ENCODE measurements at regions not wholly inside any gene's neighbourhood (a gene's known extent, or its start where the extent isn't known, plus 50 kb on each side); places are given as distances from the start of the nearest gene placed in this dataset.

- H3K27me3 Mint-ChIP-seq (ENCODE audit: insufficient read depth) = no peaks in the 10 kb centered on the region
- H3K4me3 Mint-ChIP-seq = no peak overlapping the region
- no peaks in the 10 kb centered on the region for H3K36me3 Mint-ChIP-seq (ENCODE audit: low read depth)
- no peak overlapping the region for H3K27ac Mint-ChIP-seq
- DNase-seq (ENCODE audit: low spot score) = no peak
- no peaks in the 10 kb centered on the region for H3K4me1 Mint-ChIP-seq (ENCODE audit: low read depth)
- intact Hi-C loops (cut with micrococcal nuclease) = no loop called here
- H3K9me3 Mint-ChIP-seq = peaks cover 7% of the 10 kb centered on the region
These were observed 205.2 kb upstream of the RGPD4 start for GRCh38 chr2:107621186-107622165.

DNA sequence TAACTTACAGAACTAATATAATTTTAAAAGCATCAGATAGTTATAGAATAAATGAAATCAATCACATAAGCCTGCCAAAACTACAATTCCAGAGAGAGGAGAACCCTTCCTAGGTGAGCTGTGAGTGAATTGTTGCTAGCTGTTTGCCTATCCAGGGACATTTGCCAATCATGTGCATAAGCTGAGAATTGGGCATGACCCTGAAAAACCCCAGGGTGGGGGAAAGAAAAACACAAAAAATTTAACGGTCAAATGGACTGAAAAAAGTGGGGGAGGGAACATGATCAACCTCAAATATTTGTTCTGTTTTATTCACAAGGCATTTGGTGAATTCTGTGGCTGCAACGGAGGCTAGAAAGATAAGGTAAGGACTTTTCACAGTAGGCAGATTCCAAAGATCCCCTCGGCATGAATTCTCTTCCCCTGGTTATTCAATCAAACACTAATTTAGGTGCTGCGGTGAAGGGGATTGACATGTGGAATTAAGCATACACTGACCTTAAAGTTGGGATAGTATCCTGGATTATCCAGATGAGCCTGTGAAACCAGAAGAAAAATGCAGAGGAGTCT, 203.9 kb upstream of the RGPD4 start:
- no peaks in the 10 kb centered on the region for H3K4me1 Mint-ChIP-seq (ENCODE audit: low read depth)
- H3K4me3 Mint-ChIP-seq = no peak overlapping the region
- intact Hi-C loops (cut with micrococcal nuclease) = no loop called here
- H3K27ac Mint-ChIP-seq = no peak overlapping the region
- peaks cover 15% of the 10 kb centered on the region for H3K9me3 Mint-ChIP-seq
- no peaks in the 10 kb centered on the region for H3K27me3 Mint-ChIP-seq (ENCODE audit: insufficient read depth)
- H3K36me3 Mint-ChIP-seq (ENCODE audit: low read depth) = no peaks in the 10 kb centered on the region
- no peak for DNase-seq (ENCODE audit: low spot score)

- Mint-ChIP-seq H3K4me1 (ENCODE audit: low read depth) (no peaks in the 10 kb centered on the region), H3K27ac (no peak overlapping the region), H3K36me3 (ENCODE audit: low read depth) (no peaks in the 10 kb centered on the region), H3K27me3 (ENCODE audit: insufficient read depth) (no peaks in the 10 kb centered on the region), H3K9me3 (peaks cover 17% of the 10 kb centered on the region), H3K4me3 (no peak overlapping the region)
- DNase-seq (ENCODE audit: low spot score) = no peak
- intact Hi-C loops (cut with micrococcal nuclease) = no loop called here
These were observed 200.7 kb upstream of the RGPD4 start for GRCh38 chr2:107625982-107626381.

DNA sequence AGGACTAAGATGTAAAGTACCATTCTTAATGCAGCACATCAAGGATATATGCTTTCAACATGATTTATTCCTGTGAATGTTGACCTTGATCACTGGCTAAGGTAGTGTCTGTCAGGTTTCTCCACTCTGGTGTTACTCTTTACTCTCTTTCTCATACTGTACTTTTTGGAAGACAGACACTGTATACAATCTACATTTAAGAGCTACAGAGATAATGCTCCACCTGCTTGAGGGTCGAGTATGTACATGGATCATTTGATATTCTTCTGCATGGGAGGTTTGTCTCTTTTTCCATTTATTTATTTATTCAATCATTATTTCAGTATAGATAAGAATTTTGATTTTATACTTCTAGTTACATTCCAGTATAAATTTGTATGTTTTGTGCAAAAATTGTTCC, 199.5 kb upstream of the RGPD4 start:
- H3K27me3 Mint-ChIP-seq (ENCODE audit: insufficient read depth) = no peaks in the 10 kb centered on the region
- no peaks in the 10 kb centered on the region for H3K36me3 Mint-ChIP-seq (ENCODE audit: low read depth)
- no peak overlapping the region for H3K27ac Mint-ChIP-seq
- no peaks in the 10 kb centered on the region for H3K4me1 Mint-ChIP-seq (ENCODE audit: low read depth)
- H3K9me3 Mint-ChIP-seq = peaks cover 17% of the 10 kb centered on the region
- no peak overlapping the region for H3K4me3 Mint-ChIP-seq
- no peak for DNase-seq (ENCODE audit: low spot score)
- intact Hi-C loops (cut with micrococcal nuclease) = no loop called here

DNA sequence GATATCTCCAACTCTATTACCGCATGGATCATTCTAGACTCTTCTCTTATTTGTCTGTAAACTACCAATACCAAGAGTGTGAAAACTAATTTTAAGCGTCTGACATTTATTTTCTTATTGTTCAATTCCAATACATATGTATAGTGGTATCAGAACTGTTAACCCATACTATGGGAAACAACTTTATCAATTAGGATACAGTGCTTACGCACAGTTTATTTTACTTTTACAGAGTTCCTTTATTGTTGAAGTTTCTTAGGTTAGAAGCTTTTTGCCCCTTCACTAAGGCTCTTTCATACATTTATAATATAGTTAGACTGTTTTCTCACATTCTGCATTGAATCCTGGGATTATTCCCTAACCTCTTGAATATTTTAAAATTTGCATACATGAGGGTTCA, 198.8 kb upstream of the RGPD4 start:
- Mint-ChIP-seq H3K27ac (no peak overlapping the region), H3K4me1 (ENCODE audit: low read depth) (no peaks in the 10 kb centered on the region), H3K27me3 (ENCODE audit: insufficient read depth) (no peaks in the 10 kb centered on the region), H3K4me3 (no peak overlapping the region), H3K9me3 (peaks cover 17% of the 10 kb centered on the region), H3K36me3 (ENCODE audit: low read depth) (no peaks in the 10 kb centered on the region)
- DNase-seq (ENCODE audit: low spot score) = no peak
- intact Hi-C loops (cut with micrococcal nuclease) = no loop called here

GRCh38 chr2:107633580-107634147, 193.0 kb upstream of the RGPD4 start:
- H3K4me1 Mint-ChIP-seq (ENCODE audit: low read depth) = no peaks in the 10 kb centered on the region
- H3K9me3 Mint-ChIP-seq = peaks cover 3% of the 10 kb centered on the region
- H3K36me3 Mint-ChIP-seq (ENCODE audit: low read depth) = no peaks in the 10 kb centered on the region
- no peak overlapping the region for H3K4me3 Mint-ChIP-seq
- no peak for DNase-seq (ENCODE audit: low spot score)
- intact Hi-C loops (cut with micrococcal nuclease) = no loop called here
- H3K27ac Mint-ChIP-seq = no peak overlapping the region
- no peaks in the 10 kb centered on the region for H3K27me3 Mint-ChIP-seq (ENCODE audit: insufficient read depth)

GRCh38 chr2:107634172-107634571, 192.5 kb upstream of the RGPD4 start:
- Mint-ChIP-seq H3K36me3 (ENCODE audit: low read depth) (no peaks in the 10 kb centered on the region), H3K27ac (no peak overlapping the region), H3K4me3 (no peak overlapping the region), H3K4me1 (ENCODE audit: low read depth) (no peaks in the 10 kb centered on the region), H3K9me3 (no peaks in the 10 kb centered on the region), H3K27me3 (ENCODE audit: insufficient read depth) (no peaks in the 10 kb centered on the region)
- no peak for DNase-seq (ENCODE audit: low spot score)
- intact Hi-C loops (cut with micrococcal nuclease) = no loop called here

GRCh38 chr2:107635883-107636282, 190.8 kb upstream of the RGPD4 start:
- H3K36me3 Mint-ChIP-seq (ENCODE audit: low read depth) = no peaks in the 10 kb centered on the region
- H3K9me3 Mint-ChIP-seq = no peaks in the 10 kb centered on the region
- no peak overlapping the region for H3K27ac Mint-ChIP-seq
- H3K27me3 Mint-ChIP-seq (ENCODE audit: insufficient read depth) = no peaks in the 10 kb centered on the region
- DNase-seq (ENCODE audit: low spot score) = no peak
- H3K4me1 Mint-ChIP-seq (ENCODE audit: low read depth) = no peaks in the 10 kb centered on the region
- H3K4me3 Mint-ChIP-seq = no peak overlapping the region
- intact Hi-C loops (cut with micrococcal nuclease) = no loop called here

DNA sequence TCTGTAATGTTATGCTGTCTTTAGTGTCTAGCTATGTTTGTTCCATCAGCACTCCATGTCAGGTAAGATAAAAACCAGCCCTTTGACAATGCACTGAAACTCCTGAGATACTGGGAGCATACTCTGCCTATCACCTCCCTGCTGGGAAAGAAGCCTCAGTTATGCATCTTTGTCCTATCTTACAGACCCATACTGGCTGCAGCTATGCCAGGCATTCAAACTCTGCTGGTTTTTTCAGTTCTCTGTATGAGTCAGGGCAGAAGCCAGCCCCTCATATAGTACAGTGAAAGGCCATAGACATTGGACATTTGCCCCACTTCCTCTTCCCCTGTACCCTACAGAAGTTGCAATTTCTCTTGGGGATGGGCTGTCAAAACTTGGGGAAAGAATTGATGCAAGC, 181.1 kb upstream of the RGPD4 start:
- no peaks in the 10 kb centered on the region for H3K4me1 Mint-ChIP-seq (ENCODE audit: low read depth)
- no peak overlapping the region for H3K27ac Mint-ChIP-seq
- no peaks in the 10 kb centered on the region for H3K27me3 Mint-ChIP-seq (ENCODE audit: insufficient read depth)
- no peaks in the 10 kb centered on the region for H3K36me3 Mint-ChIP-seq (ENCODE audit: low read depth)
- H3K9me3 Mint-ChIP-seq = peaks cover 32% of the 10 kb centered on the region
- no peak for DNase-seq (ENCODE audit: low spot score)
- no peak overlapping the region for H3K4me3 Mint-ChIP-seq
- intact Hi-C loops (cut with micrococcal nuclease) = no loop called here

- DNase-seq (ENCODE audit: low spot score) = no peak
- H3K36me3 Mint-ChIP-seq (ENCODE audit: low read depth) = no peaks in the 10 kb centered on the region
- peaks cover 26% of the 10 kb centered on the region for H3K9me3 Mint-ChIP-seq
- H3K27me3 Mint-ChIP-seq (ENCODE audit: insufficient read depth) = no peaks in the 10 kb centered on the region
- no peaks in the 10 kb centered on the region for H3K4me1 Mint-ChIP-seq (ENCODE audit: low read depth)
- H3K4me3 Mint-ChIP-seq = no peak overlapping the region
- intact Hi-C loops (cut with micrococcal nuclease) = no loop called here
- no peak overlapping the region for H3K27ac Mint-ChIP-seq
These were observed 177.8 kb upstream of the RGPD4 start for GRCh38 chr2:107648781-107649404.

- no peaks in the 10 kb centered on the region for H3K36me3 Mint-ChIP-seq (ENCODE audit: low read depth)
- no peaks in the 10 kb centered on the region for H3K4me1 Mint-ChIP-seq (ENCODE audit: low read depth)
- H3K4me3 Mint-ChIP-seq = no peak overlapping the region
- no peak for DNase-seq (ENCODE audit: low spot score)
- intact Hi-C loops (cut with micrococcal nuclease) = no loop called here
- peaks cover 5% of the 10 kb centered on the region for H3K9me3 Mint-ChIP-seq
- no peaks in the 10 kb centered on the region for H3K27me3 Mint-ChIP-seq (ENCODE audit: insufficient read depth)
- H3K27ac Mint-ChIP-seq = no peak overlapping the region
These were observed 169.6 kb upstream of the RGPD4 start for GRCh38 chr2:107657049-107657448.

DNA sequence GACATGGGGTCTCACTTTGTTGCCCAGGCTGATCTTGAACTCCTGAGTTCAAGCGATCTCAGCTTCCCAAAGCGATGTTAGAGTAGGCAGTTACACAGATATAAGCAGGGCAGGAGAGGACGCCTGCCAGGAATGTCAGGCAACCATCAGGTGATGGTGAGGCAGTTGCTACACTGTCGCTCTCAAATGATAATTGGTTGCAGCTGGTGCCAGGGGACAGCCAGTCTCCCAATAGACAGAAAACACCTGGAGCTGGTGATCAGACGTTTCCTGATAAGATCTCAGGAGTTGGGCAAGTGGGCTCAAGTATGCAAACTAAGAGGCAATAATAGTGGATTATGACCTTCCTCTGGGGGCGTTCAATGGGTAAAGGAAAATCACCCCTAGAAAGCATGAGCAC, 163.1 kb upstream of the RGPD4 start:
- DNase-seq (ENCODE audit: low spot score) = no peak
- no peaks in the 10 kb centered on the region for H3K4me1 Mint-ChIP-seq (ENCODE audit: low read depth)
- no peaks in the 10 kb centered on the region for H3K36me3 Mint-ChIP-seq (ENCODE audit: low read depth)
- no peaks in the 10 kb centered on the region for H3K27me3 Mint-ChIP-seq (ENCODE audit: insufficient read depth)
- no peak overlapping the region for H3K4me3 Mint-ChIP-seq
- no peaks in the 10 kb centered on the region for H3K9me3 Mint-ChIP-seq
- no peak overlapping the region for H3K27ac Mint-ChIP-seq
- intact Hi-C loops (cut with micrococcal nuclease) = no loop called here

DNA sequence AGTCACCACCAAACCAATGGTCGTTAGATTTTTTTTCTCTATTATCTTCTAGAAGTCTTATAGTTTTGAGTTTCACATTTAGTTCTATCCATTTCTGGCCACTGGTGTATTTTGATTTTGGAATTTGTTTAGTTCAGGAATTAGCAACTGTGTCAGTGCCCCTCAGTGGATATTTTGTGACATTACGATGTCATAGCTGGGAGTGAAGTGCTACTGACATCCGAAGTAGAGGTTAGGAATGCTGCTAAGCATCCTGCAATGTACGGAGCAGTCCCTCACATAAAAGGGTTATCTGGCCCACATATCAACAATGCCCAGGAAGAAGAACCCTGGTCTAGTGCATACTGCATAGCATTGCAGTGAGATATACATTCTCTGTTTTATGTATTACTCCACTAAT, 157.4 kb upstream of the RGPD4 start:
- no peak overlapping the region for H3K4me3 Mint-ChIP-seq
- H3K27ac Mint-ChIP-seq = no peak overlapping the region
- H3K4me1 Mint-ChIP-seq (ENCODE audit: low read depth) = no peaks in the 10 kb centered on the region
- no peaks in the 10 kb centered on the region for H3K27me3 Mint-ChIP-seq (ENCODE audit: insufficient read depth)
- intact Hi-C loops (cut with micrococcal nuclease) = no loop called here
- no peak for DNase-seq (ENCODE audit: low spot score)
- H3K9me3 Mint-ChIP-seq = peaks cover 8% of the 10 kb centered on the region
- no peaks in the 10 kb centered on the region for H3K36me3 Mint-ChIP-seq (ENCODE audit: low read depth)

All from activated T-helper 1 cell treated with anti-CD3 and anti-CD28 coated beads, Interleukin-12 subunit alpha, Interleukin-12 subunit beta, Interleukin-2, Interleukin-4 antibody, amounts not matched to agents 30 ng/mL and 10 ng/mL and 1 ng/mL, durations not matched to agents 14 hours and 24 hours and 36 hours (primary cell).